ENCODE measurements at regions not wholly inside any gene's neighbourhood (a gene's known extent, or its start where the extent isn't known, plus 50 kb on each side); places are given as distances from the start of the nearest gene placed in this dataset.

- TF ChIP-seq CTCF (IDR thresholded peaks at IDR 0.05) (no peak), EZH2 (IDR thresholded peaks at IDR 0.05; ENCODE audit: borderline replicate concordance, insufficient read depth, low read depth, low read length, poor library complexity, severe bottlenecking) (no peak)
Observed at GRCh38 chr2:215816424-215816823, 196.9 kb downstream of the MREG start.
